ENCODE measurements at regions not wholly inside any gene's neighbourhood (a gene's known extent, or its start where the extent isn't known, plus 50 kb on each side); places are given as distances from the start of the nearest gene placed in this dataset.

GRCh38 chr12:87828382-87828973 lies 200.7 kb downstream of the C12orf50 start:
- WGBS, 5 donors = 87 to 94% (median 88%) methylated on average over 6 of the region's 6 CpGs

GRCh38 chr12:87827638-87828264 lies 201.4 kb downstream of the C12orf50 start:
- H3K27ac ChIP-seq = no peak overlapping the region
- TF ChIP-seq CTCF (IDR thresholded peaks at IDR 0.05 in 8 of 11, conservative IDR thresholded peaks at IDR 0.05 in 3 of 11) (no peak), POLR2AphosphoS5 (IDR thresholded peaks at IDR 0.05) (no peak), POLR2A (IDR thresholded peaks at IDR 0.05) (no peak)
- 49 to 65% (median 60%) methylated on average over 2 of the region's 2 CpGs for WGBS, 5 donors
- intact Hi-C loops (cut with DNase I; ENCODE audit: low total_unique reads) = no loop called here
- no peaks in the 10 kb centered on the region for H3K4me1 ChIP-seq
- H3K27me3 ChIP-seq (replicated peaks in 1 of 7) = no peaks in the 10 kb centered on the region
- no peaks in the 10 kb centered on the region for H3K9me3 ChIP-seq
- H3K36me3 ChIP-seq = no peaks in the 10 kb centered on the region
- no peak overlapping the region for H3K4me3 ChIP-seq
- no peak for DNase-seq

More at GRCh38 chr12:87828382-87828973, 200.7 kb downstream of the C12orf50 start:
- Histone ChIP-seq H3K27me3 (replicated peaks in 1 of 7) (no peaks in the 10 kb centered on the region), H3K4me3 (no peak overlapping the region), H3K36me3 (no peaks in the 10 kb centered on the region), H3K4me1 (no peaks in the 10 kb centered on the region), H3K9me3 (no peaks in the 10 kb centered on the region), H3K27ac (no peak overlapping the region)
- TF ChIP-seq POLR2AphosphoS5 (IDR thresholded peaks at IDR 0.05) (no peak), POLR2A (IDR thresholded peaks at IDR 0.05) (no peak), CTCF (IDR thresholded peaks at IDR 0.05 in 8 of 11, conservative IDR thresholded peaks at IDR 0.05 in 3 of 11) (no peak)
- no peak for DNase-seq
- intact Hi-C loops (cut with DNase I; ENCODE audit: low total_unique reads) = no loop called here

- H3K4me1 ChIP-seq = no peaks in the 10 kb centered on the region
Measured at GRCh38 chr12:87822923-87823322, 206.3 kb downstream of the C12orf50 start.

More at GRCh38 chr12:87822923-87823322, 206.3 kb downstream of the C12orf50 start:
- H3K9me3 ChIP-seq = no peaks in the 10 kb centered on the region
- H3K27me3 ChIP-seq (replicated peaks in 1 of 7) = no peaks in the 10 kb centered on the region
- no peak for TF ChIP-seq CTCF (IDR thresholded peaks at IDR 0.05 in 8 of 11, conservative IDR thresholded peaks at IDR 0.05 in 3 of 11)
- TF ChIP-seq POLR2A (IDR thresholded peaks at IDR 0.05) = no peak
- no peak for TF ChIP-seq POLR2AphosphoS5 (IDR thresholded peaks at IDR 0.05)
- H3K36me3 ChIP-seq = no peaks in the 10 kb centered on the region
- no peak for DNase-seq
- no peak overlapping the region for H3K4me3 ChIP-seq
- intact Hi-C loops (cut with DNase I; ENCODE audit: low total_unique reads) = no loop called here
- H3K27ac ChIP-seq = no peak overlapping the region
- WGBS, 5 donors = 68 to 86% (median 69%) methylated on average over 1 of the region's 1 CpG
